Ishikawa (cell line): ENCODE measurements at regions not wholly inside any gene's neighbourhood (a gene's known extent, or its start where the extent isn't known, plus 50 kb on each side); places are given as distances from the start of the nearest gene placed in this dataset.

Experiments used
- EP300 ChIP-seq: IDR thresholded peaks from 2 replicates; pipeline ENCODE4 v1.6.1; 2012; ENCODE audit warnings: borderline replicate concordance
- ZBTB7A ChIP-seq: IDR thresholded peaks from 2 replicates; pipeline ENCODE4 v1.6.1; 2012; ENCODE audit warnings: low read depth

DNA sequence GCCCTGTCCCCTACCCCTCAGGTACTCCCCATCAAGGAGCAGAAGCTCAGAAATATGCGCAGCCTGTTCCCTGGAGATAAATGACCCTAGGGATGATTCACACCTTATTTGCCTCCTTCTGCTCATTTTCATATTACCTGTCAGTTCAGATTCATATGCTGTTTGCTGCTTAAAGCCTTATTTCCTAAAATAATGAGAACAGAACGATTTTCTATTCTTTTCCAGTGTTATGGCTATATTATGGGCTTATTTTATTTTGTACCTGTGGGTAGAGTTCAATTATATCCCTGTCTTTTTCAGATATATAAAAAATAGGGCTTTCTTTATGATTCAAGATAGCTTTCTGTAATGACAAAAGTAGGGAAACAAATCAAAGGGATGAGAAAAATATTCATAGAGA, 224.8 kb downstream of the RPAP3 start:
- TF ChIP-seq ZBTB7A, result no peak
- TF ChIP-seq EP300, result no peak
